Stimulated activated effector memory CD8-positive, alpha-beta T cell treated with anti-CD3 and anti-CD28 coated beads, Interleukin-12 subunit alpha, Interleukin-12 subunit beta, amount 100 ng/mL, for 72 hours (primary cell): ENCODE measurements at regions not wholly inside any gene's neighbourhood (a gene's known extent, or its start where the extent isn't known, plus 50 kb on each side); places are given as distances from the start of the nearest gene placed in this dataset.

ENCODE experiments used
- ATAC-seq: fragments of 150-1000 bp; cut with Tn5 transposase; 2 replicates; pipeline ENCODE4 v1.10.0; 2021
- DNase-seq, 2 donors: peaks; one replicate each; pipeline ENCODE4 v3.0.0; 2021 to 2022; ENCODE audit warnings: low spot score in 2 of 2
- H3K27ac Mint-ChIP-seq: one replicate; pipeline ENCODE4 v1.8.0; 2022; ENCODE audit warnings: mild to moderate bottlenecking, mixed read lengths
- H3K36me3 Mint-ChIP-seq: one replicate; pipeline ENCODE4 v1.8.0; 2022; ENCODE audit warnings: mild to moderate bottlenecking, mixed read lengths
- H3K4me1 Mint-ChIP-seq: one replicate; pipeline ENCODE4 v1.8.0; 2022; ENCODE audit warnings: mixed read lengths
- H3K4me3 Mint-ChIP-seq: one replicate; pipeline ENCODE4 v1.8.0; 2022; ENCODE audit warnings: mild to moderate bottlenecking, mixed read lengths
- H3K9me3 Mint-ChIP-seq: one replicate; pipeline ENCODE4 v1.8.0; 2022; ENCODE audit warnings: mixed read lengths

DNA sequence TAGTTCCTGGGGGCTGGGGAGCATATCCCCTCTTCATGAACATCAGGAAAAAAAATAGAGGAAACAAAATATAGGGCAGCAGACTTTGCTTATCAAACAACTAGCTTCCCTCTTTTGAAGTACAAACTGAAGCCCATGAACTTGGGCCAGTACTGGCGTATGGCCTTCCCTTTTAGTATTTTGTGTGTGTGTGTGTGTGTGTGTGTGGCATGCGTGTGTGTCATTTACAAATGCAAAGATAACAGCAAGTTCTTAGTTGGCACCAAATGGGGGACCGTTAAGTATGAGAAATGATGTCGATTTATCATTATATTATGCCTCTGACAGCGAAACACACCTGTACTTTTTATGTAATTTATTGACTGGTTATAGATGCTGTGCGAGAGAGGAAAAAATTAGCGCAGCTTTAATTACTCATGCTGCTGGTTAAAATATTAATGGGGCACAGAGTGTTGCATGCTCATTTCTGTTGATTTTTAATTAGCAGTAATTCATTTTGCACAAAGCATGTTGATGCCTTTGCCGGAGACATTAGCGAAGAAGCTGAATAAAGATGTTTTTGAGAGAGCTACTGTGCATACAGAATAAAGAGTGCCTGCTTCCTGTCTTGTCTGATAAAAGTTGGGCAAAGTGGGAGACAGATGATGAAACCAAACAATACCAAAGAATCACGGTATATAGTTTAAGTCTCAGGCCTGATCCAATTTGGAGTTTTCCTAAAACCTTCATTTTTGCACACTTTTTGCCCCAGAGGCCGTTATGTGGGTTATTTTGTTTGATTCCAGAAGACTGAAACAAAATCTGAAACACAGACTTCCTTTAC lies 297.1 kb downstream of the SATB1 start:
- ATAC-seq (no peak), DNase-seq (no peak)
- no peaks in the 10 kb centered on the region for H3K36me3 Mint-ChIP-seq
- no peak overlapping the region for H3K4me3 Mint-ChIP-seq
- no peak overlapping the region for H3K27ac Mint-ChIP-seq
- H3K9me3 Mint-ChIP-seq: no peaks in the 10 kb centered on the region
- H3K4me1 Mint-ChIP-seq: no peaks in the 10 kb centered on the region

DNA sequence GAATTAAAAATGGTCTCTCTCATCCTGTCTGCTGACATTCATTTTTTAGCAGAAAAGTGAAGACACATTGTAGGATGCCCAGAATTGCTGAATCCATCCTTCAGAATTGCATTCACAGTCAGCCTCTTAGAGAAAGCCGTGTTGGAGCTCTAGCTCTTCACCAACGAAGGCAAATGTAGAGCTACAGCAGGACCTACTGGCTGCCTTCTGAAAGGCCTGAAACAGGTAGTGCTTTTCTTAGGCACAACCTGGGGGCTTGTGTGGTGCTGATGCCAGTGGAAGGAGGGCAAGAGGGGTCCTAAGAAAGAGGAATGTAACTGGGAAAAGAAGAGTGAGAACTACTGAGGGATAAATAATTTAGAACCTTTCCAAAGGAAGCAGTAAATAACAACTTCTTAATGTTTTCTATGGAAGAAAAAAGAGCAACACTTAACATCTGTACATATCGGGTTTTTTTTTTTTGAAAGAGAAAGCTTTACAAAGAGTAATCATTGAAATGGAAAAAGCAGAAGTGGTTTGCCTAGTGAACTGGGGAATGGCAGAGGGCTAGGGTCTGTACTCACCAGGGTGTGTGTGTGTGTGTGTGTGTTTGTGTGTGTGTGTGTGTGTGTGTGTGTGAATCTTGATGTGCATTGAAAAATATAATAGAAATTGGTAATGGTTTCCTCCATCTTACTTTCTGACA lies 297.8 kb downstream of the SATB1 start:
- H3K4me1 Mint-ChIP-seq: no peaks in the 10 kb centered on the region
- no peak overlapping the region for H3K27ac Mint-ChIP-seq
- ATAC-seq (no peak), DNase-seq (no peak)
- no peaks in the 10 kb centered on the region for H3K36me3 Mint-ChIP-seq
- no peaks in the 10 kb centered on the region for H3K9me3 Mint-ChIP-seq
- H3K4me3 Mint-ChIP-seq: no peak overlapping the region

DNA sequence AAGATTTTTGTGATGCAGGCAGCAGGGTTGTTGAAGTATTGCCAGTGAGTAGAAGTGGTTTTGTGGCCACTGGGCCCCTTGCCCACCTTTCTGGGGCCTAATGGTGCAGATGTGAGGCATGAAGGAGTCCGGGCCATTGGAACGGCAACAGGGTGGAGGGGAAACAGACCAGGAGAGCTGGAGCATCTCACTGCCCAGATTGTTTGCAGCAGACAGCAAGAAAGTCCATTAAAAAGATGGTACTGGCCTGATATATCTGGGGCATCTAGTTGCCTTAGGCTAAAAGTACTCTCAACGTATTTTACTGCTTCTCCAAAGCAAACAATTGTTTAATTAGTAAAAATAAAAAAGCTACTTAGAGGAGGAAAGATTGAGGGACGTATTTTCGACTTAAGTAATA lies 298.4 kb downstream of the SATB1 start:
- no peak overlapping the region for H3K27ac Mint-ChIP-seq
- no peak overlapping the region for H3K4me3 Mint-ChIP-seq
- no peaks in the 10 kb centered on the region for H3K9me3 Mint-ChIP-seq
- ATAC-seq (no peak), DNase-seq (no peak)
- H3K4me1 Mint-ChIP-seq: no peaks in the 10 kb centered on the region
- no peaks in the 10 kb centered on the region for H3K36me3 Mint-ChIP-seq

GRCh38 chr3:18124501-18124900 lies 300.6 kb downstream of the SATB1 start:
- no peaks in the 10 kb centered on the region for H3K36me3 Mint-ChIP-seq
- no peak for DNase-seq
- H3K9me3 Mint-ChIP-seq: no peaks in the 10 kb centered on the region
- H3K4me3 Mint-ChIP-seq: no peak overlapping the region
- H3K27ac Mint-ChIP-seq: no peak overlapping the region
- no peak for ATAC-seq
- no peaks in the 10 kb centered on the region for H3K4me1 Mint-ChIP-seq

DNA sequence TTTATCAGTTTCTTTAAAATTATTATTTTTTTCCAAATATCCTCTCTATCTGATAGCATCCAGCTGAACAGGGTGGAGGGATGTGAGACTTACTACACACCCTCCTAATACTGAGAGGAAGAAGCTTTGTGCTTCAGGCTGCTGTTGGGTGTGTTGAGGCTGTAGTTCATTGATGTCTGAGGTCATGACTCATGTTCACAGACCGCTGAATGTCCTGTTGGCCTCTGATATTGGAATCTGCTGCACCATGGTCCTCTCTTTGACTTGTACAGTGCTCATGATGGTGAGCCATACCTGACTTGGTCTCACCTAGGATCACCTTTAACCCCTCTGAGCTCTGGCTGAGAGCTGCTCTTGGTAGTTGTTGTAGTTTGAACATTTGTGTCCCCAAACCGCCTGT lies 302.9 kb downstream of the SATB1 start:
- DNase-seq: no peak
- no peaks in the 10 kb centered on the region for H3K4me1 Mint-ChIP-seq
- no peak for ATAC-seq
- no peaks in the 10 kb centered on the region for H3K36me3 Mint-ChIP-seq
- H3K9me3 Mint-ChIP-seq: no peaks in the 10 kb centered on the region
- no peak overlapping the region for H3K27ac Mint-ChIP-seq
- no peak overlapping the region for H3K4me3 Mint-ChIP-seq

DNA sequence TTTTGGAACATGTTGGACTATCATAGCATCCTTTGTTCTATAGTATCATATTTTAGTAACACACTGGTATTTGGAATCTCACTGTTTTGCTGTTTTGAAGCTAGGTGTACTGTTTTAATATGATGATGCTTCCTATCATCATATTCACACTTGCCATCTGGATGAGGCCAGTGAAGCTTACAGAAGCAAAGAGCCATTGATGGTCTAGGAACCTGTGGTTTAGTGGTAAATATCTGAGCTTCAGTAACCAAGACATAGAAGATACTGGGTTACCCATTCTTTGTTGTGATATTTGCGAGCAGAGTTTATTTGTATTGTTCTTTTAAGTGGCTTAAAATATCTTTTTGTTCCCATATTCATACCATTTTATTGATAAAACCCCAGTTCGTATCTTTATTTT lies 304.1 kb downstream of the SATB1 start:
- Mint-ChIP-seq H3K27ac (no peak overlapping the region), H3K4me3 (no peak overlapping the region), H3K36me3 (no peaks in the 10 kb centered on the region), H3K4me1 (no peaks in the 10 kb centered on the region), H3K9me3 (no peaks in the 10 kb centered on the region)
- no peak for DNase-seq
- ATAC-seq: no peak

- H3K36me3 Mint-ChIP-seq: no peaks in the 10 kb centered on the region
- H3K4me3 Mint-ChIP-seq: no peak overlapping the region
- no peaks in the 10 kb centered on the region for H3K4me1 Mint-ChIP-seq
- ATAC-seq: no peak
- no peak for DNase-seq
- H3K27ac Mint-ChIP-seq: no peak overlapping the region
- H3K9me3 Mint-ChIP-seq: no peaks in the 10 kb centered on the region
These were observed 305.3 kb downstream of the SATB1 start for GRCh38 chr3:18119866-18120265.

- H3K27ac Mint-ChIP-seq: no peak overlapping the region
- H3K9me3 Mint-ChIP-seq: no peaks in the 10 kb centered on the region
- no peak overlapping the region for H3K4me3 Mint-ChIP-seq
- H3K36me3 Mint-ChIP-seq: no peaks in the 10 kb centered on the region
- DNase-seq (no peak), ATAC-seq (no peak)
- peaks cover 7% of the 10 kb centered on the region for H3K4me1 Mint-ChIP-seq
These were observed 310.2 kb downstream of the SATB1 start for GRCh38 chr3:18114894-18115293.

- peaks cover 7% of the 10 kb centered on the region for H3K4me1 Mint-ChIP-seq
- no peak for DNase-seq
- no peak overlapping the region for H3K27ac Mint-ChIP-seq
- no peaks in the 10 kb centered on the region for H3K9me3 Mint-ChIP-seq
- no peaks in the 10 kb centered on the region for H3K36me3 Mint-ChIP-seq
- ATAC-seq: no peak
- no peak overlapping the region for H3K4me3 Mint-ChIP-seq
These were observed 311.7 kb downstream of the SATB1 start for GRCh38 chr3:18113417-18113816.

DNA sequence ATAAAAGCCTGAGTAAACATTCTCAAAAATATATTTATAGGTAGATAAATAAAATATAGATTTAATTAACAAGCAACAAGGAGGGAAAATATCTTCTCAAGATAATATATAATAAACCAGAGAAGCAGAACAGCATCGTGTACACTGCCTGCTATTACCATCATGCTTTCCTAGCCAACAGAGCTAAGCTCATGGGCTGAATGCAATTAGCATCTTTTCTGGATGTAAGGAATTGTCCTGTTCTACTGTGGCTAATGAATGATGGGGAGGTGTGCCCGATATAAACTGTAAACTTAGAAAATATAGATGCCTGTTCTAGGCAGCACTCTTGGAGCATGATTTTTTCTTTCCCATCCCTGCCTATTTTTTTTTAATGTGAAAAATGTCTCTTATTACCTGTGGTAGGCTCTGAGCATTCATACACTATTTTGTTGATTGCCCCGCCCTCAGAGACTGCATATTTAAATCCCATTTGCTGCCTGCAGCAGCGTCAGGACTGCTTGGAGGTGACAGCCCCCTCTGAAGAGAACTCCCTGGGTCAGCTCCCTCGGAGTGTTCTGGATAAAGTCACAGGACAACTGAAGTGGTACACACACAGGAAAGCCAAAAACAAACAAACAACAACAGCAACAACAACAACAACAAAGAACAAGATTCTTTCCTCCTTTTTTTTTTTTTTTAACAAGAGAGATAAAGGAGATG lies 312.3 kb downstream of the SATB1 start:
- H3K27ac Mint-ChIP-seq: no peak overlapping the region
- ATAC-seq: no peak
- H3K4me3 Mint-ChIP-seq: no peak overlapping the region
- no peak for DNase-seq
- H3K9me3 Mint-ChIP-seq: no peaks in the 10 kb centered on the region
- peaks cover 7% of the 10 kb centered on the region for H3K4me1 Mint-ChIP-seq
- no peaks in the 10 kb centered on the region for H3K36me3 Mint-ChIP-seq

- Mint-ChIP-seq H3K36me3 (no peaks in the 10 kb centered on the region), H3K4me1 (peaks cover 7% of the 10 kb centered on the region), H3K9me3 (no peaks in the 10 kb centered on the region), H3K27ac (peak overlapping the region; percentile 43), H3K4me3 (peak overlapping the region; percentile 23)
- no peak for DNase-seq
- peak; percentile 69 for ATAC-seq
These were observed 313.3 kb downstream of the SATB1 start for GRCh38 chr3:18111796-18112232.

DNA sequence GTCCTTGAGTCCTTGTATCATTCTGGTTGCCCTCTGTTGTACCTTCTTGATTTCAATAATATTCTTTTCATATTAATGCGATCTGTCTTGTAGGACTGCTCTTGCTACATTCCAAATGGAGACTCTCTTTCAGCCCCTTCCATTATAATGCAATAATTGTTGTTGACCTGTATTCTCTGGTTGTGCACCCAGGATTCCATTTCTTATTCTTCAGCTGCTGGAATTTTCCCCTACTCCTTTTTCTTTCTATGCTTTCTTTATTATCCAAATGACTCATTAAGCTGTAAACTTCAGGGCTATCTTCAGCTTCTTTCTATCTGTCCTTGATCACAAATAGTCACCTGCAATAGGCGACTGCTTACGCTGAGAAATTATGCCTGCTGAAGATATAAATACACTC lies 321.5 kb downstream of the SATB1 start:
- H3K27ac Mint-ChIP-seq: no peak overlapping the region
- no peak for ATAC-seq
- H3K4me1 Mint-ChIP-seq: peaks cover 13% of the 10 kb centered on the region
- H3K4me3 Mint-ChIP-seq: no peak overlapping the region
- no peak for DNase-seq
- no peaks in the 10 kb centered on the region for H3K36me3 Mint-ChIP-seq
- no peaks in the 10 kb centered on the region for H3K9me3 Mint-ChIP-seq

DNA sequence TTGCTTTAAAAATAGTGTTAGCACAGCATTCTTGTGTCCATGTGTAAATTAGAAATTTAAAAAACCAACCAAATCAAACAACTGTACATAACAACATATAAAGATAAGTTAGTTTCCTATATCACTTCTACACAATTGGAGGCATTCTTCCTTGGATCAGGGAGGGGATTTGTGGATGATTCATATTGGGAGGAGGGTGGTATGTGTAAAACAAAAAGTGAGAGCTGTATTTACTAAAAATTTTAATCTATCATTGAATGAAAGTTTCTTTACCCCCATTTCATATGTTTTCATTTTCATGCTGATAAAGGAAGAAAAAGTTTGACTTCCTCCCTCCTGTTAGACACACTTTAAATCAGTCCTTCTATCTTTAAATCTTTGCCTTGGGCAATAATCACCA lies 325.0 kb downstream of the SATB1 start:
- Mint-ChIP-seq H3K4me1 (peaks cover 13% of the 10 kb centered on the region), H3K4me3 (no peak overlapping the region), H3K27ac (no peak overlapping the region), H3K36me3 (no peaks in the 10 kb centered on the region), H3K9me3 (peaks cover 4% of the 10 kb centered on the region)
- no peak for ATAC-seq
- DNase-seq: no peak

DNA sequence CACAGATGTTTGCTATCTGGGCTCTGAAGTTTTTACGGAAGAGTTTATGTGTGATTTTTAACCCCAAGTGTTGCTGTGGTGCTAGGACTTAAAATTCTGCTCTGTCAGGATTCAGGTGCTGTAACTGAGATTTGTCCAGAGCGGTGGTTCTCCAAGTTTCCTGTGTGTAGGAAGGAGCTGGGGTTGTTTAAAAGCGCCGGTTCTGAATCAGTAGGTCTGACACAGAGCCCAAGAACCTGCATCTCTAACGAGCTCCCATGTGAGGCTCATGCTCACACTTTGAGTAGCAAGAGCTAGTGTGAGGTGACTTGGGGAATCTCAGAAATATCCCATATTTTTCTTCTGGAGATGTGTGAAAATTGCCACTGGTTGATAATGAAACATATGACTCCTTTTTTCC lies 325.5 kb downstream of the SATB1 start:
- H3K4me1 Mint-ChIP-seq: peaks cover 13% of the 10 kb centered on the region
- no peak overlapping the region for H3K4me3 Mint-ChIP-seq
- no peak overlapping the region for H3K27ac Mint-ChIP-seq
- H3K36me3 Mint-ChIP-seq: no peaks in the 10 kb centered on the region
- peak; percentile 55 for ATAC-seq
- H3K9me3 Mint-ChIP-seq: peaks cover 4% of the 10 kb centered on the region
- DNase-seq: no peak

GRCh38 chr3:18098960-18099587 lies 326.1 kb downstream of the SATB1 start:
- H3K4me1 Mint-ChIP-seq: peaks cover 13% of the 10 kb centered on the region
- peaks cover 4% of the 10 kb centered on the region for H3K9me3 Mint-ChIP-seq
- no peaks in the 10 kb centered on the region for H3K36me3 Mint-ChIP-seq
- peak in 1 of 2 donors; percentile 52 for DNase-seq
- no peak overlapping the region for H3K4me3 Mint-ChIP-seq
- H3K27ac Mint-ChIP-seq: no peak overlapping the region
- ATAC-seq: peak; percentile 99
